ENCODE measurements at regions not wholly inside any gene's neighbourhood (a gene's known extent, or its start where the extent isn't known, plus 50 kb on each side); places are given as distances from the start of the nearest gene placed in this dataset.

DNA sequence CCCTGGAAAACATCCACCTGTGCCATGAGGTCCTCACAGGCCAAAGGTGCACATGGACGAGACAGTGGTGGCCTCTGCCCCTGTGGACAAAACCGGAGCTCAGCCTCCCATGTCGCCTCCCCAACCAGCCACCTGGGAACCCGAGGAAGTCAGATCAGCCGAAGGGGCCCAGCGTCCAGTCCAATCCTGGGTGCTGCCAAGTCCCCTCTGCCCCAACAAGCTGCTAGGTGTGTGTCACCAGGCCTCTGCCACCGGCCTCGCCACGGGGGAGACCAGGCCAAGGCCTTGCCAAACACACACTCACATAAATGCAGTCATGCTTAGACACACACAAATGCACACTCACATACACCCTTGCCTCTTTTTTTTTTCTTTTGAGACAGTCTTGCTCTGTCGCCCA lies 167.8 kb downstream of the RBFOX3 start:
- H4K20me1 ChIP-seq (ENCODE audit: insufficient read depth): no peaks in the 10 kb centered on the region
- TF ChIP-seq EZH2phosphoT487 (IDR thresholded peaks at IDR 0.05; ENCODE audit: insufficient read depth, low read depth) (no peak), EZH2 (IDR thresholded peaks at IDR 0.05; ENCODE audit: insufficient read depth, poor library complexity, severe bottlenecking) (no peak)
- no peak overlapping the region for H3K27ac ChIP-seq
- H3K4me3 ChIP-seq: no peak overlapping the region
- H3K36me3 ChIP-seq (ENCODE audit: low read depth): no peaks in the 10 kb centered on the region
- no peaks in the 10 kb centered on the region for H3K9me3 ChIP-seq (ENCODE audit: low read depth)
- H3F3A ChIP-seq (ENCODE audit: insufficient read depth): no peaks in the 10 kb centered on the region
- H2AFZ ChIP-seq: no peak overlapping the region
- H3K9me2 ChIP-seq (ENCODE audit: insufficient read depth): no peaks in the 10 kb centered on the region
- no peaks in the 10 kb centered on the region for H3K79me2 ChIP-seq (ENCODE audit: insufficient read depth)
- no peak overlapping the region for H3K4me2 ChIP-seq (ENCODE audit: unreplicated experiment)
- in situ Hi-C loops (cut with MboI): no loop called here
- no peak for DNase-seq
- H3K9ac ChIP-seq: no peak overlapping the region
- 66 to 68% methylated on average over 10 of the region's 10 CpGs for WGBS, 2 experiments (ENCODE audit: low coverage in 1 of 2, low lambda C conversion rate in 2 of 2, missing lambda C conversion rate in 2 of 2)
- no peaks in the 10 kb centered on the region for H3K4me1 ChIP-seq (ENCODE audit: insufficient read depth)
- H3K27me3 ChIP-seq (replicated peaks; ENCODE audit: insufficient read depth): no peaks in the 10 kb centered on the region

DNA sequence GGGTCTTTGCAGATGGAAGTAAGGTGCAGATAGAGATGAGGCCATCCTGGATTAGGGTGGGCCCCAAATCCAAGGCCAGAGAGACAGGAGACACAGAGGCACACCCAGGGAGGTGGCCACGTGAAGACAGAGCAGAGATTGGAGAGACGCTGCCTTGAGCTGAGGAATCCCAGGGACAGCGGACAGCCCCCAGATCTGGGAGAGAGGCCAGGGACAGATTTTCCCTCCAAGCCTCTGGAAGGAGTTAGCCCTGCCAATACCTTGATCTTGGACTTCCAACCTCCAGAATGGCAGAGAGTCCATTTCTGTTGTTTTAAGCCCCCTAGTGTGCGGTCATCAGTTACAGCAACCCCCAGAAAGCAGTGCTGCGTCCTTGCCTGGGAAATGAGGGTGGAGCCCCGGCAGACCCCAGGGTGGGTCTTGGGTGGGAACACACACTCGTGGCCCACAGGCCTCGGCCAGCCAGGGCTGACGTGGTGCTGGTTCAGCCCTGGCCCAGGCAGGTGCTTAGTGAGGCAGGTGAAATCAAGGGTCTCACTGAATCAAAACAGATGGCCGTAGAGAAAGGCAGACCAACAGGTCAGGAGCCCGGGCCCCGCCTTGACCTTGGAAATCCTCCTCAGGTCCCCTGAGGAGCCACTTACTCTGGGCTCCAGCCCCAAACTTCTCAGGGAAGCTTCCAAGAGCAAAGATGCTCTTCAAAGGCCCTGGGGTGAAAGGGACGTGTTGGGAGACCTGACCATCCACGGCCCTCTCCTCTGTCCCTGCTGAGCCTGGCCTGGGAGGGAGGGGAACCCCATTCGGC lies 169.3 kb downstream of the RBFOX3 start:
- Histone ChIP-seq H2AFZ (no peak overlapping the region), H4K20me1 (ENCODE audit: insufficient read depth) (no peaks in the 10 kb centered on the region), H3K27me3 (replicated peaks; ENCODE audit: insufficient read depth) (no peaks in the 10 kb centered on the region), H3K4me2 (ENCODE audit: unreplicated experiment) (no peak overlapping the region), H3K36me3 (ENCODE audit: low read depth) (no peaks in the 10 kb centered on the region), H3K9me2 (ENCODE audit: insufficient read depth) (no peaks in the 10 kb centered on the region), H3K9me3 (ENCODE audit: low read depth) (no peaks in the 10 kb centered on the region), H3K4me1 (ENCODE audit: insufficient read depth) (no peaks in the 10 kb centered on the region), H3K4me3 (no peak overlapping the region), H3K27ac (no peak overlapping the region), H3F3A (ENCODE audit: insufficient read depth) (no peaks in the 10 kb centered on the region), H3K79me2 (ENCODE audit: insufficient read depth) (no peaks in the 10 kb centered on the region), H3K9ac (no peak overlapping the region)
- 51 to 61% methylated on average over 12 to 15 of the region's 15 CpGs for WGBS, 2 experiments (ENCODE audit: low coverage in 1 of 2, low lambda C conversion rate in 2 of 2, missing lambda C conversion rate in 2 of 2)
- in situ Hi-C loops (cut with MboI): no loop called here
- no peak for DNase-seq
- TF ChIP-seq EZH2phosphoT487 (IDR thresholded peaks at IDR 0.05; ENCODE audit: insufficient read depth, low read depth) (no peak), EZH2 (IDR thresholded peaks at IDR 0.05; ENCODE audit: insufficient read depth, poor library complexity, severe bottlenecking) (no peak)

GRCh38 chr17:79440251-79440650 lies 170.6 kb downstream of the RBFOX3 start:
- no peak overlapping the region for H2AFZ ChIP-seq
- H3K4me2 ChIP-seq (ENCODE audit: unreplicated experiment): no peak overlapping the region
- no peak for DNase-seq
- H3K27me3 ChIP-seq (replicated peaks; ENCODE audit: insufficient read depth): 0 out of 2 replicates have a peak, but pooled peaks cover 8% of the 10 kb centered on the region
- no peak overlapping the region for H3K27ac ChIP-seq
- H3K9me2 ChIP-seq (ENCODE audit: insufficient read depth): no peaks in the 10 kb centered on the region
- no peaks in the 10 kb centered on the region for H4K20me1 ChIP-seq (ENCODE audit: insufficient read depth)
- H3K4me3 ChIP-seq: no peak overlapping the region
- WGBS, 2 experiments (ENCODE audit: low coverage in 1 of 2, low lambda C conversion rate in 2 of 2, missing lambda C conversion rate in 2 of 2): 67 to 69% methylated on average over 14 of the region's 14 CpGs
- no peaks in the 10 kb centered on the region for H3K4me1 ChIP-seq (ENCODE audit: insufficient read depth)
- H3K9me3 ChIP-seq (ENCODE audit: low read depth): no peaks in the 10 kb centered on the region
- no peaks in the 10 kb centered on the region for H3F3A ChIP-seq (ENCODE audit: insufficient read depth)
- H3K9ac ChIP-seq: no peak overlapping the region
- TF ChIP-seq EZH2 (IDR thresholded peaks at IDR 0.05; ENCODE audit: insufficient read depth, poor library complexity, severe bottlenecking) (no peak), EZH2phosphoT487 (IDR thresholded peaks at IDR 0.05; ENCODE audit: insufficient read depth, low read depth) (no peak)
- no peaks in the 10 kb centered on the region for H3K79me2 ChIP-seq (ENCODE audit: insufficient read depth)
- in situ Hi-C loops (cut with MboI): no loop called here
- no peaks in the 10 kb centered on the region for H3K36me3 ChIP-seq (ENCODE audit: low read depth)

DNA sequence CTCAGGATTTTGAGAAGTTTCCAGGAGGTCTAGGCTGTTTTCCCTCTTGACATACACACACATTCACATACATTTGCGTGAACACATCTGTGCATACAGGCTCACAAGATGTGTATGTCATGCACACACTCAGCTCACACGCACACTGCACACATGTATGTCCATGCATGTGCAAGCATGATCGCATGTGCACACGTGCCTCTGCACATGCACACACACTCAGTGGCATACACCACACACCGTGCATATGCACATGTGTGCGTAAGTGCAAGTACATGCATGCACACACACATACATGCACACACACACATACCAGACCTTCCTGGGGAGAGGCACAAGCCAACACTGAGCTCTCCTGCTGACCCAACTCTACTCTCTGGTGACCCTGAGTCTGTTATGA lies 171.4 kb downstream of the RBFOX3 start:
- Histone ChIP-seq H3K4me1 (ENCODE audit: insufficient read depth) (no peaks in the 10 kb centered on the region), H2AFZ (no peak overlapping the region), H3K9me2 (ENCODE audit: insufficient read depth) (no peaks in the 10 kb centered on the region), H3F3A (ENCODE audit: insufficient read depth) (no peaks in the 10 kb centered on the region), H3K4me2 (ENCODE audit: unreplicated experiment) (no peak overlapping the region), H3K79me2 (ENCODE audit: insufficient read depth) (no peaks in the 10 kb centered on the region), H3K36me3 (ENCODE audit: low read depth) (no peaks in the 10 kb centered on the region), H3K4me3 (no peak overlapping the region), H4K20me1 (ENCODE audit: insufficient read depth) (no peaks in the 10 kb centered on the region), H3K9me3 (ENCODE audit: low read depth) (no peaks in the 10 kb centered on the region), H3K27me3 (replicated peaks; ENCODE audit: insufficient read depth) (peaks cover 8% of the 10 kb centered on the region; the same call in 1 of the 2 replicates), H3K9ac (no peak overlapping the region), H3K27ac (no peak overlapping the region)
- TF ChIP-seq EZH2 (IDR thresholded peaks at IDR 0.05; ENCODE audit: insufficient read depth, poor library complexity, severe bottlenecking): no peak
- no peak for TF ChIP-seq EZH2phosphoT487 (IDR thresholded peaks at IDR 0.05; ENCODE audit: insufficient read depth, low read depth)
- DNase-seq: no peak
- 45 to 54% methylated on average over 6 of the region's 6 CpGs for WGBS, 2 experiments (ENCODE audit: low coverage in 1 of 2, low lambda C conversion rate in 2 of 2, missing lambda C conversion rate in 2 of 2)
- in situ Hi-C loops (cut with MboI): no loop called here

All from GM23248 (cell line).